ENCODE measurements at regions not wholly inside any gene's neighbourhood (a gene's known extent, or its start where the extent isn't known, plus 50 kb on each side); places are given as distances from the start of the nearest gene placed in this dataset.

- TF ChIP-seq CTCF (IDR thresholded peaks at IDR 0.05) = no peak
- no peak for TF ChIP-seq POLR2AphosphoS5 (IDR thresholded peaks at IDR 0.05)
- no peak for TF ChIP-seq POLR2A (IDR thresholded peaks at IDR 0.05)
- no peak for TF ChIP-seq EP300 (IDR thresholded peaks at IDR 0.05)
These were observed 388.0 kb downstream of the GJA1 start for GRCh38 chr6:121823437-121823851.

All from gastroesophageal sphincter (tissue), 3 donors.